GM19372 (cell line): ENCODE measurements at regions not wholly inside any gene's neighbourhood (a gene's known extent, or its start where the extent isn't known, plus 50 kb on each side); places are given as distances from the start of the nearest gene placed in this dataset.
"Not testable (repeated sequence)": the region's sequence is repeated elsewhere in the genome, so short reads cannot be mapped to it uniquely, and the experiment has no call there.

Source experiments
- ATAC-seq: cut with Tn5 transposase; IDR thresholded peaks from one replicate; pipeline ENCODE4 v1.9.1; 2021; ENCODE audit warnings: mild to moderate bottlenecking, low read depth, moderate library complexity; ENCODE audit not compliant: unreplicated experiment

- ATAC-seq = no peak
Measured at GRCh38 chr9:31908891-31909480, 475.5 kb upstream of the ACO1 start.

DNA sequence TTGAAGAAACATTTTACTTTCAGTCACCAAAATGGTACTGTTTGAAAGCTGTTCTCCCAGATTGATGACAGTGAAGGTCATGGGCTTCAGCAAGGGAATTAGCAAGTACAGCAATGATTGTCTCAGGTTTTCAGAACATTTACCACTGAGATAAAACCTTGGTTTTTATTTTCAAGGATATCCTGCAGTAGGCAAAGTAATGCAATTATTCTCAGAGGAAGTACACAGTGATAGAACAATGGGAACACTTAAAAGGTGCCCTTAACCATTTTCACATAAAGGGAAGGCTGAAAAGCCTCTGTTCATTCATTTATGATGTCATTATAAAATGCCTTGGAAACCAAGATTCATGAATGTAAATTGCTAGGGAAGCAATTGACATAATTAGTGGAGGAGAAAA is 471.8 kb upstream of the ACO1 start:
- no peak for ATAC-seq

DNA sequence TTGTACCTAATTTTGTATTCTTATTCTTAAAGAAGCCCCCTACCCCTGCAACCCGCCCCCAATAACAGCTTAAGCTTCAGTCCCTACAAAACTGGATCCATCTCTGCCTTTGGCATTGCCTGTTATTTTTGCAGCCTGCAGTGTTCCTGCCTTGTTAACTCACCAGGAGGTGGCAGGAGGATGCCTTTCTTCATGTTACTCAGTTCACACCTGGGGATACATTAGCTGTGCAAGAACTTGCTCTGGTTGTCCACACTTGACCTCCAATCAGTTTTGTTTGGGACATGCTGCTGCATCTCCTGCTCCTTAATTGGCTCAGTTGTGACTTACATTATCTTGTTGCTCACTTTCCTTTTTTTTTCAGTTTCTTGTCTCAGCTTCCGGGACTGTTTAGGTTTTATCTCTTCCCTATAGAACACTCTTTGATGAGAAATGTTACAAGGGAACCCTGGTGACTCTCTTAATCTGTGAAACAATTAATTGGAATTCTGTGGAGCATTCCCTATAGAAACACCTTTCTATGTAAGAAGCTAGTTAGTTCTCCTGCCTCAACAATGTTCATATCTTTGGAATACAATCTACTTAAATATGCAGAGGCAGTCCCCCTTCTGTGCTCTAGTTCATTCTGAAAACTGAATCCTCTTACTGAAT is 467.7 kb upstream of the ACO1 start:
- ATAC-seq = no peak

GRCh38 chr9:31937737-31938136 is 446.7 kb upstream of the ACO1 start:
- ATAC-seq = not testable (repeated sequence)

- ATAC-seq = no peak
Measured at GRCh38 chr9:31950756-31951155, 433.7 kb upstream of the ACO1 start.

GRCh38 chr9:31958572-31958971 is 425.9 kb upstream of the ACO1 start:
- no peak for ATAC-seq

DNA sequence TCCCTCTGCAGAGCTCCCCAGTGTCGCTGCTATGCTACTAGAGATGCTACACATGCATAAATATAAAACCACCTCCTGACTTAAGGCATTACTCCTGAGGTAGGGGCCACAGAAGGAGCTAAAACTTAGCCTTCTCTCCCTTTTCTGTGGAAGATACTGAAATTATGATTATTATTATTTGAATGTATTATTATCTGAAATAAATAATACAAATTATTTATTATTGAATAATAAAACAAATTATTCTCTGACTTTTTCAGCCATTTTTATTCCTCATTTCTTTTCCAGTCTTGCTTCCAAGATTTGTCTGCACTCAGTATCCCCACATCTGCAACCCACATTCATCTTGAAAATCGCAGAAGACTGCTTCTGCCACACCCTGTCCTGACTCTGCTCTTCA is 414.9 kb upstream of the ACO1 start:
- ATAC-seq = no peak

DNA sequence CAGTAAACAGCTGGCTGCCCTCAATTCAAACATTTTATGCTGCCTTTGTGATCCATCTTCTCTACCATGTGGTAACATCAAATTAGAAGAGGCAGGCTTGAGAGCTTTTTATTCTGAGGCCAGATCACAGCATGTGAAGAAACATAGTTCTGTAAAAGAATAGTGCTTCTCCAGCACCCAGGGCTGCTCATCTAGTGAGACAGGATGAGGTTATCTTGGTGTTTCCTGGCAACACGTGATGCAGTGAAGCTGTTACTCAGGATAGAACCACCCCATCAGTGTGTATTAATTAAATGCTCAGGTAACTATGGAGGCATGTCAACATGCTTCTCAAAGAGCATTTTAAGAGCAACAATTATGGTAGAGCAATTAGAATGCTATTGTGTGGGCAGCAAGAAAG is 400.5 kb upstream of the ACO1 start:
- no peak for ATAC-seq

DNA sequence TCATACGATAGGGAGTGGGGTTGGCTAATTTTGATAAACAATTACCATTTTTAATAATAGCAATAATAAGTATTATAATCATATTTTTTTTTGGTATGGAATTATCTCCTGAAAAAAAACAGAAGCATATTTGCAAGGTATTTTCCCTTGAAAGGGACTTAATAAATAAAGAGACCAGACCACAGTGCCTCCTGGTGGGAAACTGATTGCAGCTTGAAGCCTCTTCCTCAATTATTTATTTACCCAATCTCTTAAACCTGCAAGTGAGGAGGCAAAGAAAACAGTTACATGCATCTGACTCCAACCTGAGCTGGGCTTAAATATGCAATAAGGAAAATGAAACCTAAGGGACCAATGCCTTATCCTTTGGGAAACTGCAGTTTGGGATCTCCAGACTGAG is 388.1 kb upstream of the ACO1 start:
- no peak for ATAC-seq

GRCh38 chr9:32004431-32005076 is 379.9 kb upstream of the ACO1 start:
- ATAC-seq = no peak

DNA sequence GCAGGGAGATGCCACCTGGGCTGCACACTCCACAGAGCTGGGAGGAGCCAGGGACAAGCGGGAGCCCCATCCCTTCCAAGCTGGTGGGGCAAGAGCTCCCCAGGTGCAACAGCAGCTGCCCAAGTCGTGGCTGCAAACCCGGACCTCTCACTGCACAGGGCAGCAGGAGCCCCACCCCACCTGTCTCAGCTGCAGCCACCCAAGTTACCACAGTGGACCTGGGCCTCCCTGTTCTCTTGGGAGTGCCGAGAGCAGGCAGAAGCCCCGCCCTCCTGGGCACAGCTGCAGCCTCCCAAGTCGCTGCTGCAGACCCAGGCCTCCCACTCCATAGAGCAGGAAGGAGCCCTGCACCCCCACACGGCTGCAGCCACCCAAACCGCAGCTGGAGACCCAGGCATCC is 374.1 kb upstream of the ACO1 start:
- ATAC-seq = no peak

DNA sequence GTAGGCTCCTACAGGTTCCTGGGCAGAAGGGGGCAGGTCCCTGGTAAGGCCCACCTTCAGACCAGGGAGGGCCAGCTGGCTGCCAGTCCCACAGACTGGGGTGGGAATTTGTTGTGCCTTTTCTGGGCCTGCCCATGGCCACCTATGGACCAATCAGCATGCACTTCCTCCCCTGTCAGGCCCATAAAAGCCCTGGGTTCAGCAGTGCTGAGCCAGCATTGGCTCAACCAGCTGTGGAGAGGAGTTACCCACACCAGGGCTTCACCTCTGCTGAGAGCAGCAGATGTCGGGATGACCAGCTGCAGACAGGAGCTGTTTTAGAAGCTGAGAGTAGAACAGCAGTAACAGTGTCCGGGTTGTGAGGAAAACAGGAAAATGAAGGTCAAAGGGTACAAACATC is 373.4 kb upstream of the ACO1 start:
- no peak for ATAC-seq

DNA sequence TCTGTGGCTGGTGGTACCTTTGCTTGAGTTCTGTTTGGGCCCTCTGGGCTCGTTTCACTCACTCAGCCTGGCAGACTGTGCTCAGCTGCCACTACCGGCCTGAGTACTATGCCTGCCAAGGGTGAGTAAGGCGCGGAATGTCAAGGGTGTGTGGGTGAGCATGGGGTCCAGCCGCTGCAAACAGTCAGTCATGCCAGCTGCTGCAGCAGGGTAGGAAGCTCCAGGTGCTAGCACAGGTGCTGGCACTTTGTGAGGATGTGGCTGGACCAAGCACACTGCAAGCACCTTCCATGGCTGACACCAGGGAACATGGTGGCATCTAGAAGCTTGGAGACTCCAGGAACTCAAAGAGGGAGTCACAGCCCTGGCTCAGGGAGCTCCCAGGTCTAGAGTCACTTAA is 368.6 kb upstream of the ACO1 start:
- no peak for ATAC-seq

GRCh38 chr9:32045513-32045912 is 338.9 kb upstream of the ACO1 start:
- no peak for ATAC-seq

DNA sequence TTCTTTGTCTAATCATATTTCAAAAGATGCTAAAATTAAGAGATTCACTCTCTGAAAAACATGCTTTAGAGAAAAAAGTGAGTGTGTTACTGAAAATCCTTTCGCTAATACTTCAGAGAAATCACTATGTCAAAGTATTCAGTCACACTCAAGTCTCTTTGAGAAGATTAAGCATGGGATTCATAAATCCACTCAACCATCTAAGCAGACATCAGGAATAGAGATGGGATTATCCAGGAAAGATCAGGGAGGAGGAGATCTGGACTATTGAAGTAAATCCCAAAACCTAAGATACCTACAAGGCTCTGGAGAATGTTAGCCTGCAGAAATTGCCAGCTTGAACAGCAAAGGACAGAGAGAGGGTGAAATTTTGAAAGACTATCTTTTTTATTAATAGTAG is 317.2 kb upstream of the ACO1 start:
- ATAC-seq = no peak

DNA sequence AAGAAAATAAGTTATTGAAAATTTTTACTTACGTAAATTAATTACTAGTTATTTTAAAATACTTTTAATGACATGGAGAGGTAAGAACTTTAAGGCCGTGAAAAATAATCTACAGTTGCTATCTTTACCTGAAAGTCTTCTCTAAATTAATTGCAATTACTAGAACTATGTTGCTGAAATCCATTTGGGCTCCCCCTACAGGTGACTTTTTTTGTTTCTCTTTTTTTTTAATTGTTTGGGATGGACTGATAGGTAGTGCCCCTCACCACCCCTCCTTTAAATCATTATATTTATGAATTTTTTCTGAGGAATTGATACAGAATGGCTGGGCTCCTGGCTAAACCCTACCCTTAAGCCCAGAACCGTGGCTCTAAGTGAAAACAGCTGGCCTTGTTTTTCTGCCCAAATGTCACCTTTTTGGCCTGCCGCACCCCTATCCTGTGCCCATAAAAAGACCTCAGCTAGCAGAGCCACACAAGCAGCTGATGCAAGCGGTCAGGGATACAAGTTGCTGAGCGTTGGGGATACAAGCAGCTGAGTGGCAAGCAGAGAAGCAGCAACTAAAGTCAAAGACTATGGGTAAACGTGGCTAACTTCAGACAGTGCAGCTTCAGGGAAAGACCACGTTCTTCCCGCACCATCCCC is 315.2 kb upstream of the ACO1 start:
- ATAC-seq = no peak

- ATAC-seq = no peak
Measured at GRCh38 chr9:32069969-32070368, 314.5 kb upstream of the ACO1 start.

DNA sequence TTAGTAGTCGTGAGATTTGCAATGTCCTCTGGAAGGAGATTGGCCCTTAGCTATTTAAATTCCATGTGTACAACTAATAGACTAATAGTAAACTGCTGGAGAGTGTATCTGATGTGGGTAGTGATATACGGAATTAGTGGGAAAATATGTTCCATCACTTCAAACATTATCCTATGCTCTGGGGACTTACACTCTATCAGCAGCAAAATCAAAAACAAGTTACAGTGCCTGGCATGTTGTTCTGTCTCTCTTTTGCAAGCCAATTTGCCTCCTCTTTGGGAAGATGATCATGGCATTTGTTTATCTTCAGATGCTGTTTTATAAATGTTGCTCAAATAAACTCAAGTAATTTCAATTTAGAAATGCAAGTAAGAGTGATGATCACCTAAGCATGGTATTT is 311.9 kb upstream of the ACO1 start:
- ATAC-seq = no peak

DNA sequence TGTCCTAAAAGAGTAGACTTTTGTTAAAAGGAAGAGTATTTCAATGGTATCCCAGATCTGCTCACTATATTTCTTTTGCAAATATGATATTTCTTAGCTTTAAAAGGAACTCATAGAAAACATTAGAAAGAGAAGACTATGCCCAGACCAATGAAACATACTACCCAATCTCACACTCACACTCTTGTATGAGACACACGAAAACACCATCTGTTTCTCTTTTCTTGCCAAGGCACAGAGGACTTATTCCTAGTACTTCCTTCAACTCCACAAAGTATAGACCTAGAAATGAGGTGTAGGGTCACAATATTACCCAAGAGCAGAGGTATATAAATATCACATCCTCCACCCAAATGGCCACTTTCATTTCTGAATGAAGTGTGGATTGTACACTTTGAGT is 292.4 kb upstream of the ACO1 start:
- ATAC-seq = no peak

DNA sequence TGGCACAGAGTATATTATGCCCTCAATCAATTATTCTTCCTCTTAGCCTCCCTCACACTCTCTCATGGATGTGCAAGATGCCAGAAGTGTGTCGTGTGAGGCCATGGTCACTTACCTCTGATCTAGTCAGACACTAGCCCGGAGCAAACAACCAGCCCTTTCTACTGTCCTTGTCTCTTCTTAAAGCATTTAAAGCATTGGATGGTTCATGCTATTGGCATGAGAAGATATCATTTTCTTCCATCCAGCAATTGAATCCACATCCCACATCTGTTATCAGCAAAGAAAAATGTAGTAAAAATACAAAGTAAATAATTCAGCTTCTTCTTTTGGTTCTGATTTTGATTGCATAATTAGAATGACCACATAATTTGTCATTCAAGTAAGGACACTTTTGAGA is 267.2 kb upstream of the ACO1 start:
- no peak for ATAC-seq

- ATAC-seq = no peak
Measured at GRCh38 chr9:32128546-32128945, 255.9 kb upstream of the ACO1 start.

DNA sequence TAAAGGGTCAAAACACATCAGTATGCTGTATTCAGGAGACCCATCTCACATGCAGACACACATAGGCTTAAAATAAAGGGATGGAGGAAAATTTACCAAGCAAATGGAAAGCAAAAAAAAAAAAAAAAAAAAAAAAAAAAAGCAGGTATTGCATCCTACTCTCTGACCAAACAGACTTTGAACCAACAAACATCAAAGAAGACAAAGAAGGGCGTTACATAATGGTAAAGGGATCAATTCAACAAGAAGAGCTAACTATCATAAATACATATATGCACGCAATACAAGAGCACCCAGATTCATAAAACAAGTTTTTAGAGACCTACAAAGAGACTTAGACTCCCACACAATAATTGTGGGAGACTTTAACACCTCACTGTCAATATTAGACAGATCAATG is 253.7 kb upstream of the ACO1 start:
- ATAC-seq = not testable (repeated sequence)
